Stromal cell of bone marrow (primary cell): ENCODE measurements at regions not wholly inside any gene's neighbourhood (a gene's known extent, or its start where the extent isn't known, plus 50 kb on each side); places are given as distances from the start of the nearest gene placed in this dataset.

ENCODE experiments used
- DNase-seq: peaks from one replicate; pipeline ENCODE4 v3.0.0-alpha.2; 2012; ENCODE audit warnings: low read depth

DNA sequence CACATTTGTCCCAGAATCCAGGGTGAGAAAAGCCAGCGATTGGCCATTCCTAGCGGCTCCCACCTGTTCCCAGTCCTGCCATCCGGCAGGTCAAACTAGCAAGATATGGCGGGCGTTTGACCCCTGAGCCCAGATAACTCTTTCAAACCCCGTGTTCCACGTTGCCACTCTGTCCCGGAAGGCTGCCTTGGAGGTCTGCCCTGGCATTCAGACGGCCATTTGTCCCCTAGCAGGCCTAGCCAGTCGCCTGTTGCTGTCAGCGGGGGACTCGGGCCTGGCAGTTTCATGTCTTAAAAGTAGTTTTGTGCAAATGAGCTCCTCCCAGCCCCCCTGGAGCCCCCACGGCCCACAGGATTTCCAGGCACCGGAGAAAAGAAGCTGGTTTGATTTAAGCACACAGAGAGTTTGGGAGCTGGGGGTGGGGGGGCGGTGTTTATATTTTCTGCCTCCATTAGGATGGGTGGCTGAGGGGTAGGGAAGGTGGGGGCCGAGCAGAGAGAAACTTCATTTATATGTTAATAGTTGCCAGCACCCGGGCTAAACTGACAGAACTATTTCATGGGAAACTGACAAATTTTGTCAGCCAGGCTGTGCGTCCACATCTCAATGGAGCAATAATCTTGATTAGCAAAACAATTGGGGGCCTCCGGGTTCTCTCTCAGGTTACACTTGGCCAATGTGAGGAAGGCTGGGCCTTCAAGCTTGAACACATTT, 240.9 kb upstream of the SALL1 start:
- no peak for DNase-seq

GRCh38 chr16:51390877-51391276, 239.8 kb upstream of the SALL1 start:
- no peak for DNase-seq

DNA sequence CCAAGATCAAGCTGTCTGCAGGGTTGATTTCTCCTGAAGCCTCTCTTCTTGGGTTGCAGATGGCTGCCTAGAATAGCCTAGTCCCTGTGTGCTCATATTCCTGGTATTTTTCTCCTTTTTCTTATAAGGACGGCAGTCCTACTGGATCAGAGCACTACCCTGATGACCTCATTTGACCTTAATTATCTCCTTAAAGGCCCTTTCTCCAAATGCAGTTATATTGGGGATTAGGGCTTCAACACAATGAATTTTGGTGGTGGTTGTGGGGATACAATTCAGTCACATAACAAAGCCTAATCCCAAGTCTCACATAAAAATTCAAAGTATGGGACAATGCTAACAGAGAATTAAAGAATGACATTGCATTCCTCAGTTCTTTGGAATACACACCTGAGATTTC, 238.8 kb upstream of the SALL1 start:
- DNase-seq, result no peak

- no peak for DNase-seq
Measured at GRCh38 chr16:51388516-51388951, 237.5 kb upstream of the SALL1 start.

DNA sequence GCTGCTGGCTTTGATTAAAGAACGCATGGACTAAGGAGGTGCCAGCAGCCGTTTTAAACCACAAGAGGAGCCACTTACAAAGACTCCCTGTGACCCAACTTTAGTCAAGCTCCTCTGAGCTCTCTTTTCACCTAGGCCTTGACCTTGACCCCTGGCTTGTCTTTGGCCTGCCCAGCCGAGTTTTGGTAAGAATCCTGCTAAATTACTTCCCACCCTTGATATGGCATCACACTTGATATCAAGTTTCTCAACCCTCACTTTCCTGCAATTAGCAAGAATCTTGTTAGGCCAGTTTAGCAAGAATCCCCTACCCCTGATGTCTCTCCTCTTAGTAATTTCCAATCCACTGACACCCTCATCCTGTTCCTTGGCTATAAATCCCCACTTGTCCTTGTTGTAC, 232.8 kb upstream of the SALL1 start:
- DNase-seq, result no peak

- no peak for DNase-seq
Measured at GRCh38 chr16:51382940-51383339, 231.9 kb upstream of the SALL1 start.

GRCh38 chr16:51382211-51382610, 231.1 kb upstream of the SALL1 start:
- no peak for DNase-seq

DNA sequence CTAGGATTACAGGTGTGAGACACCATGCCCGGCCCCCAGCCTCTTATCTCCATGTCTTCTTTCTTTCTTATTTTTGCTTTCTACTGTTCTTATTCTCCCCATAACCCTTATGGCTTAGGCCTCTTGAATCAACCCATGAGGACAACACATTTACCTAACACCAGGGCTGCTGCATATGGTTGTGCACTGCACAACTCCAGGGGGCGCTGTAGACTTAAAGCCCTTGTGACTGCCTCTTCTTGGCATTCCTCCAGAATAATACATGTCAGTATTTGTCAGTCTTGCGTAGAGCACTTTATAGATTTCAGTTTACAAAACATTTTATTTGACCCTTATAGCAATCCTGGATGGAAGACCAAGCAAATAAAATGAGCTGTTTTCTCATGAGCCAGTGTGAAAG, 225.0 kb upstream of the SALL1 start:
- DNase-seq, result no peak

DNA sequence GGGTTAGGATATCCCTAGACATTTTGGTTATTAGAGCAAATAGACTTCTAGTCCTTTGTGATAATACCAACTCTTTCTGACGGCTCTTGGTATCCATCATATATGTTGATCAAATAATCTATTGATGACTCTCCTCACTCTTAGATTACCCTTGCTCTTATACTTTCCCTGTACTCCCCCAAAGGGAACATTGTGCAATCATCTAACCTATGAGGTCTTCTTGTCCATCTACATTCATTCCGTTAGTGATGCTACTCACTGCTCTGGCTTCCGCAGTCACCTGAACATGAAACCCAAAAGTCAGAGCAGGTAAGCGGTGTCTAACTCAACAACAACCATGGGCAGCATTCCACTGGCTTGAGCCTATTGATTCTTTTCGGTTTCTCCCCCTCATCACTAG, 223.7 kb upstream of the SALL1 start:
- no peak for DNase-seq

DNA sequence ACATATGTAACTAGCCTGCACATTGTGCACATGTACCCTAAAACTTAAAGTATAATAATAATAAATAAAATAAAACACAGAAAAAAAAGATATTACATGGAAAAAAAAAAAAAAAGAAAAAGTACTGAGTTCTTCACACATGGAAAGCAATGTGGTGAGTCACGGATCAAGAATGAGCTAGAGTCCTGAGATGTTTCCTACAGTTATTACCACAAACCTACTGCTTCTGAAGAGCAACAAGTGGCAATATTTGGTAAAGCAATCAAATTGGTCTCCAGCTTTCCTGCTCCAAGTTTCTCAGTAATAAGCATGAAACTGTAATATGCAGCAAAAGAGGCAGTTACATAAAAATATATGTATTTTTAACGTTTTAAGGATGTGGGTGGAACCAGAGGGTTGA, 223.3 kb upstream of the SALL1 start:
- peak; percentile 3 for DNase-seq

DNA sequence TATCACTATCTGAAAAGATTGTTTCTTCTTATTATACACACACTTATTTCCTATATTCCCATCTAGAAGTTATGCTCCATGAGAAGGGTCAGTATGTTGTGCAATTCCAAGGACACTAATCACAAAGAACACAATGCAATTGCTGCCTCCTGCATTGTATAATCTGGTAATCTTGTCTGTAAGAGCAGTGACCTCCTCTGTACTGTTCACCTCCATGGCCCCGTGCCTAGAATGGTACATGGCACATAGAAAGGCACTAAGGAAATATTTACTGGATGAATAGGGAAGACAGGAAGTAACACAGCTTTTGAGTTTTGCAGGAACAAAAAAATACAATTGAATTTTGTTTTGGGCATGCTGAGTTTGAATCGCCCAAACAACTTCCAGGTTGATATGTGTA, 214.6 kb upstream of the SALL1 start:
- no peak for DNase-seq

DNA sequence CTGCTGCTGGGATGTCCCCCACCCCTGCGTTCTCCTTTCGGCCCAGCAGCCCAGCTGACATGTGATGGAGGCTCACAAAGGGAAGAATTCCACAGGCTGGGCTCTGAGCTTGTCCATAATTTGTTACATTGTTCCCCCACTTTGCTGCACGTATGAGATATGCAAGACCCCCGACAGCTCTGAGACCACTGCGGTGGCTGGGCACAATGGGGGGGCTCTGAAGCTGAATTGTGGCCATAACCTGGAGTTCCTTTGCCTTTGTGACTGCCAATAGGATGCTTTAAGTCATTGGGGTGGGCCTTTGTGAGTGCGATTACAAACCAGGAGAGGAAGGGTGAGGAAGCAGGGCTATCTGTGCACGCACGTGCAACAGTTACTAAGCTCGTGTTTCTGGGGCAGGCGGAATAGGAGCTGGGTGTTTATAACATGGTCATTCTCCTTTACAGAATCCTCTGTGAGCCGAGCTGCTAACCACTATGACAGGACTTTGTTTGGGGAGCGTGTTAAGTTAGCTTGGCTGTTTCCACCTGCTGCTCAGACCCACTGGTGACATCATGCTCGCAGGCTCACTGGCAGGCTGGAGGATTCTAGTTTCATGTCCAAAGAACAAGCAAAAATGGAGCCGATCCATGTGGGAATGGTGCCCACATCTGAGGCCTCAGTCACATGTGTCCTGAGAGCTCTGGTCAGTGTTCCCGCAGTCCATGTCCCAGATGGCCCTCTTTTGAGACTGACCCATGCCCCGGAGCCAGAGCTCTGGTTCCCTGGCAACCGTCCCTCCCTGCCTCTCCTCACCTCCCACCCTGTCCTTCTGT, 208.3 kb upstream of the SALL1 start:
- DNase-seq, result no peak

- DNase-seq, result no peak
Measured at GRCh38 chr16:51357839-51358238, 206.8 kb upstream of the SALL1 start.

- DNase-seq, result no peak
Measured at GRCh38 chr16:51355875-51356274, 204.8 kb upstream of the SALL1 start.

- no peak for DNase-seq
Measured at GRCh38 chr16:51355195-51355594, 204.1 kb upstream of the SALL1 start.

DNA sequence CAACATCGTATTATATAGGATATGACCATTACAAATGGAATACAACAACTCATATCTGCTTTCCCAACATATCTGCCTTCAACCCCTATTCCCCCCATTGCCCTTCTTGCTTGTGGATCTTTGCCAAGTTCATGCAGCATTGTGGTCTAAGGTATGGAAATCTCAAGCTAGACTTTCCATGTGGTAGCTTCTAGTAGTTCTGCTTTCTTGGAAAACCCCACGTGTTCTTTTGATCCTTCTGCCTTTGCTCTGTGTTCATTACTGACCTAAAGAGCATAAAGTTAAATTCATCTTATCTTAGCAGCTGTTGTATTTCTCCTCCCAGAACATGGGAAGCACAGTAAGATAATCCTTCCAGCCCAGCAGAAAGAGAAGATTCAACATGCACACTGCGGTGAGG, 202.0 kb upstream of the SALL1 start:
- DNase-seq, result no peak

DNA sequence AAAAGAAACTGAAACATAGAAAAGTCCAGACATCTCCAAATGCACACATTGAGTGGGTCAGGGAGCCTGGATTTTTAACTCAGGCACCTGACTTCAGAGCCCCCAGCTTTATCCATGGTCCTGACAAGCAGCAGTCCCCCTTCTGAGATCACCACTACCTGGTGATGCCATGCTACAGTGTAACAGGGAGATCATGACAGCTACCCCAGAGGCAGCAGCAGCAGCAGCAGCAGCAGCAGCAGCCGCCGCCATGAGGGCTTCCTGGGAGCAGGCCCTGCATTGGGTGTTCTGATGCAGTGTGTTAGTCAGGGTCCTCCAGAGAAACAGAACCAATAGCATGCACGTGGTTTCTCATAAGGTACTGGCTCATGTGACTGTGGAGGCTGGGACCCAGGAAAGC, 198.6 kb upstream of the SALL1 start:
- no peak for DNase-seq

DNA sequence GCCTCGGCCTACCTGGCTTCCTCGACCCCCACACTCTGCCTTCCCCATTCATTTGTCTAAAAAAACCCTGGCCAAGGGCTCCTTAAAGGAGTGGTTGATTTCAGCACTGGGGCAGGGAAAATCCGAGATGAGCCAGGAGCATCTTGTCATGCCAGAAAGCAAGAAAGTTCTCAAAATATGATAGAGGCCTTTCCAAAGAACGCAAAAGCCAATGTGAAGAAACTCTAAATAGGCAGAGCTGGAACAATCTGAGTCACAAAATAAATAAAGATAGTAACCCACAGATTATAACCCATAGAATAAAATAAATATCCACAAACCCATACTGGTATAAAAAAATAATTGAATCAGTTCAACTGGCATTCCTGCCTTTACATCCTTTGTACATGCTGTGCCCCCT, 192.3 kb upstream of the SALL1 start:
- no peak for DNase-seq

GRCh38 chr16:51341204-51341603, 190.1 kb upstream of the SALL1 start:
- no peak for DNase-seq

DNA sequence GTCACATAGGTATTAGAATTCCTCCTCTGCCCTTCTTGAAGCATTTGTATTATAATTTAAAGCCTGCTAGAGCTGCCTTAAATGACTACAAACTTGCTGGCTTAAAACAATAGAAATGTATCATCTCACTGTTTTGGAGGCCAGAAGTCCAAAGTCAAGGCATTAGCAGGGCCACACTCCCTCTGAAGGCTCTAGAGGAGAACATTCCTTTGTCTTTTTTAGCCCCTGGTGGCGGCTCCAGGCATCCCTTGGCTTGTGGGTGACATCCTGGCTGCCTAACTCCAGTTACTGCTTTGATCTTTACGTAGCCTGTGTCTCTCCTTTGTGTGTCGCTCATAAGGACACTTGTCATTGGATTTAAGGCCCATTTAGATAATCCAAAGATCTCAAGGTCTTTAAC, 186.6 kb upstream of the SALL1 start:
- DNase-seq, result no peak

- no peak for DNase-seq
Measured at GRCh38 chr16:51328733-51329132, 177.7 kb upstream of the SALL1 start.

- no peak for DNase-seq
Measured at GRCh38 chr16:51327001-51327400, 175.9 kb upstream of the SALL1 start.

DNA sequence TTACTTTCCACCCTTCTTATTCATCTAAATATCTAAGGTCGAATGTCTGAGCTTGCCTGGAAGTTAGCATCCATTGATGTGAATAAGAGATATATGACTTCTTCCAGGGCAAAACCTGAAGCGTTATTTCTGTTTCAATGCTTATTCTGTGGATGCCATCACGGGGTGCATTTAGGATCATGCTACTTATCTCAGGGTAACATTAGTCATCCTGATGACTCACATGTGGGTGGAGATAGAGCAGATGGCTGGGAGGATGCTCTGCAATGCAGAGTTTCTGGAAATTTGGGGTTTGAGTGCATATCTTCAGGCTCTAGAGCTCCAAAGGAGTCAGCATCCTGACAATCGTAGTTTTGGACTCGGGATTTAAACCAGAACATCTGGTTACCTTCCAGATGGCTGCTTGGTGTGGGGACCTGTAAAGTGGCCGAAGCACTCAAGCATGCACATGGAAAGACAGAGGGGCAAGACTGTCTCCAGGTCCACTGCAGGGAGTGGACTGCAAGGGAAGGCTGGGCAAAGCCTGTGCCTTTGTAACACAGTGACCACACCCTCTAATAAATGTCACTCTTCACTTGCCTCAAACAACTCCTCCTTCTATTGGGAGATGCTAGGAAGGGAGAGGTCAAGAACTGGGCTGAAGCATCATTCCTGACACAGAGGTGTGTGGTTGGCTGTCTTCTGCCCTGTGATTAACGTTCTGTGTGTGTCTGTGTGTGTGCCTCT, 175.2 kb upstream of the SALL1 start:
- no peak for DNase-seq
